Ascending aorta (tissue), 2 donors: ENCODE measurements at regions not wholly inside any gene's neighbourhood (a gene's known extent, or its start where the extent isn't known, plus 50 kb on each side); places are given as distances from the start of the nearest gene placed in this dataset.

Experiments used
- DNase-seq, 2 donors: peaks; one replicate each; pipeline ENCODE4 v3.0.0-alpha.2; 2019; ENCODE audit warnings: low spot score in 2 of 2
- H3K27ac ChIP-seq, 2 donors: fragments of 200-600 bp; sonication (generic); one replicate each; pipeline ENCODE4 v1.5.1; 2016 to 2017; ENCODE audit warnings: mild to moderate bottlenecking in 1 of 2
- H3K27me3 ChIP-seq: fragments of 200-600 bp; sonication (generic); one replicate; pipeline ENCODE4 v1.5.1; 2017
- H3K36me3 ChIP-seq, 2 donors: fragments of 200-600 bp; sonication (generic); one replicate each; pipeline ENCODE4 v1.5.1; 2016
- H3K4me1 ChIP-seq, 2 donors: fragments of 200-600 bp; sonication (generic); one replicate each; pipeline ENCODE4 v1.5.1; 2016 to 2017; ENCODE audit warnings: mild to moderate bottlenecking in 1 of 2
- H3K4me3 ChIP-seq, 2 donors: fragments of 200-600 bp; sonication (generic); one replicate each; pipeline ENCODE4 v1.5.1; 2016 to 2017; ENCODE audit warnings: mild to moderate bottlenecking in 1 of 2
- H3K9me3 ChIP-seq, 2 donors: fragments of 200-600 bp; sonication (generic); one replicate each; pipeline ENCODE4 v1.5.1; 2016
- CTCF ChIP-seq, 3 experiments: fragments of 200-600 bp in 2 of 3; fragments of 450-650 bp in 1 of 3; sonication (generic) in 2 of 3; IDR thresholded peaks; one replicate each; pipeline ENCODE4 v1.5.1; 2016 to 2019; ENCODE audit warnings: antibody characterized with exemption in 3 of 3, mild to moderate bottlenecking in 1 of 3, moderate library complexity in 1 of 3
- intact Hi-C: fragments of 100-400 bp; cut with DNase I; formaldehyde crosslinking; loops from one replicate; pipeline ENCODE4 v1.15.1; 2023

DNA sequence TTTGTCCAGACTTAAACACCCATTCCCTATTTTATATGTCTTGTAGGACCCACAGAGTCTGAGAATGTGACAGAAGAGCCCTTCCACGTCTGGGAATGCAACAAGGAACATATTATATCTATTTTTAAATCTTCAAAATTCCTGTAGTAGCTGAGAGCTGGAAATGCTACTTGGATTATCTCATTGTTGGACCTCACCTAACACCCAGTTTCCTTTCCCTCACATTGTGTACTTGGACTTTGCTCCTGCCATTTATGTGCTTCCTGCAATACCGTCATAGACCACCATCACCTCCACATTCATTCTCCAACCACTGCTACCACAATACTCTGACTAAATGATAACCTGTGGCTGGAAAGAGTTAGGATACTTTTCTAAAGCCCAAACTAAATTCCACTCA, 335.4 kb downstream of the COL12A1 start:
- H3K4me1 ChIP-seq: peaks cover 0 to 2% of the 10 kb centered on the region in 2 donors
- H3K4me3 ChIP-seq: no peak overlapping the region
- no peak overlapping the region for H3K27ac ChIP-seq
- no peaks in the 10 kb centered on the region for H3K9me3 ChIP-seq
- no peaks in the 10 kb centered on the region for H3K27me3 ChIP-seq
- DNase-seq: no peak
- intact Hi-C loops: no loop called here
- TF ChIP-seq CTCF (IDR thresholded peaks at IDR 0.05): no peak
- no peaks in the 10 kb centered on the region for H3K36me3 ChIP-seq

GRCh38 chr6:74867291-74867690, 338.6 kb downstream of the COL12A1 start:
- no peaks in the 10 kb centered on the region for H3K36me3 ChIP-seq
- no peaks in the 10 kb centered on the region for H3K9me3 ChIP-seq
- H3K4me1 ChIP-seq: no peaks in the 10 kb centered on the region
- no peak overlapping the region for H3K4me3 ChIP-seq
- no peak for TF ChIP-seq CTCF (IDR thresholded peaks at IDR 0.05)
- DNase-seq: no peak
- no peaks in the 10 kb centered on the region for H3K27me3 ChIP-seq
- intact Hi-C loops: no loop called here
- H3K27ac ChIP-seq: no peak overlapping the region

GRCh38 chr6:74863968-74864367, 341.9 kb downstream of the COL12A1 start:
- no peak for DNase-seq
- TF ChIP-seq CTCF (IDR thresholded peaks at IDR 0.05): no peak
- no peak overlapping the region for H3K27ac ChIP-seq
- no peaks in the 10 kb centered on the region for H3K36me3 ChIP-seq
- no peaks in the 10 kb centered on the region for H3K4me1 ChIP-seq
- H3K9me3 ChIP-seq: no peaks in the 10 kb centered on the region
- no peak overlapping the region for H3K4me3 ChIP-seq
- no peaks in the 10 kb centered on the region for H3K27me3 ChIP-seq
- intact Hi-C loops: no loop called here

GRCh38 chr6:74860456-74860855, 345.4 kb downstream of the COL12A1 start:
- DNase-seq: no peak
- no peak for TF ChIP-seq CTCF (IDR thresholded peaks at IDR 0.05)
- Histone ChIP-seq H3K4me1 (no peaks in the 10 kb centered on the region), H3K36me3 (no peaks in the 10 kb centered on the region), H3K9me3 (no peaks in the 10 kb centered on the region), H3K4me3 (no peak overlapping the region), H3K27ac (no peak overlapping the region), H3K27me3 (no peaks in the 10 kb centered on the region)
- intact Hi-C loops: no loop called here

DNA sequence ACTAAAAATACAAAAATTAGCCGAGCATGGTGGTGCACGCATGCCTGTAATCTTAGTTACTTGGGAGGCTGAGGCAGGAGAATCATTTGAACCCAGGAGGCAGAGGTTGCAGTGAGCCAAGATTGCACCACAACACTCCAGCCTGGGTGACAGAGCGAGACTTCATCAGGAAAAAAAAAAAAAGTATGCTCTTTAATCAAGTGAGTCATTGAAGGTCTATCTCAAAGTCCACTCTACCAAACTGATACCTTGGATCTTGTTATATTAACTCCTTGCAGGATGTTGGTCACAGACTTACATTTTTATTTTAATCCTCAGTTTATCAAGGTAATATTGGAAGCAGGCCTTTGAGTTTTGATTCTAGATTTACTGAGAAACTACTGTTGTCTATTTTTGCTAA, 348.7 kb downstream of the COL12A1 start:
- intact Hi-C loops: no loop called here
- no peak overlapping the region for H3K4me3 ChIP-seq
- DNase-seq: no peak
- H3K36me3 ChIP-seq: no peaks in the 10 kb centered on the region
- TF ChIP-seq CTCF (IDR thresholded peaks at IDR 0.05): no peak
- no peaks in the 10 kb centered on the region for H3K27me3 ChIP-seq
- H3K9me3 ChIP-seq: no peaks in the 10 kb centered on the region
- no peaks in the 10 kb centered on the region for H3K4me1 ChIP-seq
- no peak overlapping the region for H3K27ac ChIP-seq

DNA sequence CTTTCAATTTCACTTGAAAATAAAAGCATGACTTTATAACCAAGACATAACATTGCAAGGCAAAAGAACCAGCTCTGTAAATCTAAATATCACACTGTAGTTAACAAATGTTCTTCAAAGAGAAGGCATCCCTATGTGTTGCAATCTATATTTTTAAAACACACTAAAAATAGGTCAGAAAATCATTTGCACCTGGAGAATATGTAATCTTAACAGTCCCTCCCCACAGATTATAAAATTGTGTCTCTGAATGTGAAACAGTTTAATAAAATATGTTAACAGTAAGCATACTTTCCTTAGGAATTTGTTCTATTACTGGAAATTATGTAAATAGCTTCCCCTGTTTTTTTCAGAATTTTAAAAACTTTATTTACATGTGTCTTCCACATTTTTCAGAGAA, 351.9 kb downstream of the COL12A1 start:
- Histone ChIP-seq H3K4me3 (no peak overlapping the region), H3K27me3 (no peaks in the 10 kb centered on the region), H3K27ac (no peak overlapping the region), H3K36me3 (no peaks in the 10 kb centered on the region), H3K4me1 (no peaks in the 10 kb centered on the region), H3K9me3 (no peaks in the 10 kb centered on the region)
- no peak for DNase-seq
- TF ChIP-seq CTCF (IDR thresholded peaks at IDR 0.05): no peak
- intact Hi-C loops: no loop called here
